Immature natural killer cell (primary cell): ENCODE measurements at regions not wholly inside any gene's neighbourhood (a gene's known extent, or its start where the extent isn't known, plus 50 kb on each side); places are given as distances from the start of the nearest gene placed in this dataset.
"Not testable (repeated sequence)": the region's sequence is repeated elsewhere in the genome, so short reads cannot be mapped to it uniquely, and the experiment has no call there.

Experiments used
- DNase-seq, 3 donors: peaks; one replicate each; pipeline ENCODE4 v3.0.0; 2022; ENCODE audit warnings: mixed read lengths in 1 of 3
- H3K27ac Mint-ChIP-seq, 6 donors: one replicate each; pipeline ENCODE4 v1.8.0; 2020; ENCODE audit warnings: mixed read lengths in 6 of 6, mild to moderate bottlenecking in 5 of 6, inconsistent platforms in 4 of 6, moderate library complexity in 3 of 6
- H3K27me3 Mint-ChIP-seq, 3 donors: one replicate each; pipeline ENCODE4 v1.8.0; 2020 to 2021; ENCODE audit warnings: low read depth in 3 of 3, mild to moderate bottlenecking in 3 of 3, mixed read lengths in 3 of 3, moderate library complexity in 3 of 3, inconsistent platforms in 1 of 3
- H3K36me3 Mint-ChIP-seq, 3 donors: one replicate each; pipeline ENCODE4 v1.8.0; 2020; ENCODE audit warnings: mixed read lengths in 3 of 3, inconsistent platforms in 2 of 3, mild to moderate bottlenecking in 2 of 3
- H3K4me1 Mint-ChIP-seq, 2 donors: one replicate each; pipeline ENCODE4 v1.8.0; 2020; ENCODE audit warnings: inconsistent platforms in 2 of 2, mild to moderate bottlenecking in 2 of 2, mixed read lengths in 2 of 2, moderate library complexity in 1 of 2
- H3K4me3 Mint-ChIP-seq, 5 donors: one replicate each; pipeline ENCODE4 v1.8.0; 2020; ENCODE audit warnings: mild to moderate bottlenecking in 5 of 5, mixed read lengths in 5 of 5, inconsistent platforms in 3 of 5, moderate library complexity in 3 of 5
- H3K9me3 Mint-ChIP-seq, 6 donors: one replicate each; pipeline ENCODE4 v1.8.0; 2020; ENCODE audit warnings: mild to moderate bottlenecking in 6 of 6, mixed read lengths in 6 of 6, inconsistent platforms in 4 of 6, moderate library complexity in 3 of 6

GRCh38 chr12:105464406-105464805 is 133.9 kb downstream of the C12orf75 start:
- Mint-ChIP-seq H3K4me3 (no peak overlapping the region), H3K27ac (no peak overlapping the region), H3K36me3 (no peaks in the 10 kb centered on the region), H3K9me3 (no peaks in the 10 kb centered on the region), H3K4me1 (no peaks in the 10 kb centered on the region), H3K27me3 (peaks cover 0 to 11% (median 1%) of the 10 kb centered on the region in 3 donors)
- no peak for DNase-seq

DNA sequence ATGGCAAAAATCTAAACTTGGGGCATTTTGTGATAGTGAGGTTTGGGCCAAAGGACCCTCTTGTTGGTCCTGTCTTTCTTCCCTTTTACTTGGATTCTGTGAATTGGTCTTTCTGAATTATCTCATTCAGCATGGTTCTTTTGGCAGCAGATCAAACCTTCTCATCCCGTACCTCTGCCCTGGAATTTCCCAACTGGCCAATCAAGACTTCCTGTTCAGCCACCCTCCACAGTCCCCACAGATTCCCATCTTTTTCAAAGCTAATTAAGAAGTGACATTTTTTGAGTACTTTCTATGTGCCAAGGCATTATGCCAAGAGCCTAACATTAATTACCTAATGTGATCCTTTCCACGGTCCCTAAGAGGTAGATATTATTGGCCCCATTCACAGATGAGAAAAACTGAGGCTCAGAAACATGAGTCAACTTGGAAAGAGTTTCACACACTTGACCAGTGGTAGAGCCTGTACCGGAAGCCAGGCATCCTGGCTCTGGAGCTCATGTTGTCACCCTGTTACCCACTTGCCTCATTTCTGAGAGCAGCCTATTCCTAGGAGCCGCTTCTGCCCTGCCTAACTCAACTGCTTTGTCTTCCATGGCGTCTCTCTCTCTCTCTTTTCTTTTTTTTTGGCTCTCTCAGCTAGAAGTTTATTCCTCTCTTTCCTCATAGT is 135.9 kb downstream of the C12orf75 start:
- no peak for DNase-seq
- no peaks in the 10 kb centered on the region for H3K9me3 Mint-ChIP-seq
- H3K36me3 Mint-ChIP-seq: no peaks in the 10 kb centered on the region
- no peak overlapping the region for H3K27ac Mint-ChIP-seq
- H3K4me1 Mint-ChIP-seq: no peaks in the 10 kb centered on the region
- H3K4me3 Mint-ChIP-seq: no peak overlapping the region
- H3K27me3 Mint-ChIP-seq: peaks cover 0 to 11% (median 1%) of the 10 kb centered on the region in 3 donors

- no peak overlapping the region for H3K4me3 Mint-ChIP-seq
- no peak overlapping the region for H3K27ac Mint-ChIP-seq
- H3K27me3 Mint-ChIP-seq: peaks cover 0 to 11% (median 1%) of the 10 kb centered on the region in 3 donors
- H3K9me3 Mint-ChIP-seq: no peaks in the 10 kb centered on the region
- H3K4me1 Mint-ChIP-seq: no peaks in the 10 kb centered on the region
- DNase-seq: no peak
- no peaks in the 10 kb centered on the region for H3K36me3 Mint-ChIP-seq
Measured at GRCh38 chr12:105466901-105467598, 136.6 kb downstream of the C12orf75 start.

DNA sequence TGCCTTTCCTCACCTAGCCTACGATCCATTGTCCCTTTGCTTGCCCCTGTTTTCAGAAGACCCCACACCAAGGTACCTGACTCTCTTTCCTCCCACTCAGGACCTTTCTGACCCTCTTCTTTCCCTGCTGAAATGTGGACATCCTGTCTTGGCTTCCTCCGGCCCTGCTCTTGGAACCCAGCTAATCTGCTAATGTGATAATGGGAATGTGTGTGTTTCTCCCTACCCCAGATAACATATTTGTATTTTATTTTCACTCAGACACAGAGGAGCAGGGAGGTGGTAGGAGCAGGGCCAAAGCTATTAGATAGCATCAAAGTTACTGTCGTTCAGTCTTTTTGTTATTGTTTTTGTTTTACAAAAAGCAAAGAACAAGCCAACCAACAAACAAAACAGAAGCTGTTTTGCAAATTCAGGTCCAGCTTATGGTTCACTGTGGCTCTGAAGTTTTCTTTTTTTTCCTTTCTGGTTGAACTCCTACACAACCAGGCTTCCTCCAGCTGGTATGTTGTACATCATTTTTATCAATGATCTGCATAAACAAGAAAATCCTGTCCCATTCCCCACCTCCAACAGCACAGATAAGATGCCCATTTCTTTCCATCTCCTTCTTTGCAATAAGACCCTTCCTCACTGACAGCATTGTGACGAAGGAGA is 137.3 kb downstream of the C12orf75 start:
- no peaks in the 10 kb centered on the region for H3K36me3 Mint-ChIP-seq
- no peak overlapping the region for H3K4me3 Mint-ChIP-seq
- peaks cover 0 to 11% (median 0%) of the 10 kb centered on the region in 3 donors for H3K27me3 Mint-ChIP-seq
- H3K27ac Mint-ChIP-seq: no peak overlapping the region
- no peak for DNase-seq
- H3K4me1 Mint-ChIP-seq: no peaks in the 10 kb centered on the region
- H3K9me3 Mint-ChIP-seq: no peaks in the 10 kb centered on the region

GRCh38 chr12:105468464-105468863 is 138.0 kb downstream of the C12orf75 start:
- H3K9me3 Mint-ChIP-seq: no peaks in the 10 kb centered on the region
- no peak overlapping the region for H3K4me3 Mint-ChIP-seq
- H3K27me3 Mint-ChIP-seq: peaks cover 0 to 11% (median 0%) of the 10 kb centered on the region in 3 donors

GRCh38 chr12:105469211-105469610 is 138.7 kb downstream of the C12orf75 start:
- Mint-ChIP-seq H3K4me1 (no peaks in the 10 kb centered on the region), H3K36me3 (no peaks in the 10 kb centered on the region), H3K27ac (no peak overlapping the region), H3K9me3 (no peaks in the 10 kb centered on the region), H3K4me3 (no peak overlapping the region), H3K27me3 (peaks cover 0 to 9% (median 0%) of the 10 kb centered on the region in 3 donors)
- no peak for DNase-seq

More at GRCh38 chr12:105468464-105468863, 138.0 kb downstream of the C12orf75 start:
- no peak for DNase-seq
- no peaks in the 10 kb centered on the region for H3K4me1 Mint-ChIP-seq
- H3K27ac Mint-ChIP-seq: no peak overlapping the region
- H3K36me3 Mint-ChIP-seq: no peaks in the 10 kb centered on the region

DNA sequence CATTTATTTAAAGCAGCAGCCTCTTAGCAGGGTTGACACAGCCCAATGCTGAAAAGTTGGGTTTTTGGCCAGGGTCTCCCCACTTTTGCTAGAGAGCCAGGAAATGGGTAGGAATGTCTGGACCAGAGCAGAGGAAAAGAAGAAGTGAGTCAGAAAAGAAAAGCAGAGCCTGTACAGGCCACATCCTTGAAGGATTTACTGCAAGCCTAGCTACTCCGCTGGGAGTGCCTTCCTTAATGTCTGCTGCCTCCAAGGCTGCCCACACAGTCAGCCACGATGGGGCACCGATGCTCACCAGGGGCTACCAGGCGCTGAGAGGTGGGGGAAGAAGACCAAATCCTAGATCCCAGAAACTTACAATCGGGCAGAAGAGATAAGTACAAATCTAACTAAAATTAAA is 139.2 kb downstream of the C12orf75 start:
- Mint-ChIP-seq H3K27ac (no peak overlapping the region), H3K36me3 (no peaks in the 10 kb centered on the region)

GRCh38 chr12:105470102-105470501 is 139.6 kb downstream of the C12orf75 start:
- H3K27me3 Mint-ChIP-seq: peaks cover 0 to 9% (median 0%) of the 10 kb centered on the region in 3 donors
- H3K36me3 Mint-ChIP-seq: no peaks in the 10 kb centered on the region
- DNase-seq: no peak
- no peak overlapping the region for H3K27ac Mint-ChIP-seq
- no peak overlapping the region for H3K4me3 Mint-ChIP-seq
- H3K9me3 Mint-ChIP-seq: no peaks in the 10 kb centered on the region
- no peaks in the 10 kb centered on the region for H3K4me1 Mint-ChIP-seq

More for the DNA sequence above, 139.2 kb downstream of the C12orf75 start:
- Mint-ChIP-seq H3K9me3 (no peaks in the 10 kb centered on the region), H3K27me3 (peaks cover 0 to 9% (median 0%) of the 10 kb centered on the region in 3 donors), H3K4me3 (no peak overlapping the region), H3K4me1 (no peaks in the 10 kb centered on the region)
- DNase-seq: no peak

DNA sequence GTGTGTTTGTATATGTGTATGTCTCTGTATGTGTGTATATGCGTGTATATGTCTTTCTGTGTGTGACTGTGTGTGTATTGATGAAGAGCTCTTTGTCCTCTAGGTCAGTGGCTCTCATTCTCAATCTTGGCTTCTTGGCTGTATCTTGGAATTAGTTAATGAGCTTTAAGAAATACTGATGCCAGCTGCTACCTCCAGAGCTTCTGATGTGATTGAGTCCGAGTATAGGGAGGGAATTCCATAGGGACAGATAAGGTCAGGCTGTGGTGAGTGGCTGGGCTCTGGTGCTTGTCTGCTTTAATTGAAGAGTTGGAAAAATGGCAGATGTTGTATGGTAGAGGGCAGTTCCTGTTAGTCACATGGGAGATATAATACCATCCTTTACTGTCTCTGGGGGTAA is 140.1 kb downstream of the C12orf75 start:
- no peaks in the 10 kb centered on the region for H3K4me1 Mint-ChIP-seq
- H3K36me3 Mint-ChIP-seq: no peaks in the 10 kb centered on the region
- H3K9me3 Mint-ChIP-seq: no peaks in the 10 kb centered on the region

GRCh38 chr12:105474672-105475071 is 144.2 kb downstream of the C12orf75 start:
- Mint-ChIP-seq H3K27ac (no peak overlapping the region), H3K4me1 (no peaks in the 10 kb centered on the region), H3K36me3 (no peaks in the 10 kb centered on the region), H3K27me3 (peaks cover 0 to 1% (median 0%) of the 10 kb centered on the region in 3 donors), H3K9me3 (no peaks in the 10 kb centered on the region), H3K4me3 (no peak overlapping the region)
- no peak for DNase-seq

More for the DNA sequence above, 140.1 kb downstream of the C12orf75 start:
- Mint-ChIP-seq H3K27ac (no peak overlapping the region), H3K27me3 (peaks cover 0 to 9% (median under 1%) of the 10 kb centered on the region in 3 donors), H3K4me3 (no peak overlapping the region)
- DNase-seq: no peak

DNA sequence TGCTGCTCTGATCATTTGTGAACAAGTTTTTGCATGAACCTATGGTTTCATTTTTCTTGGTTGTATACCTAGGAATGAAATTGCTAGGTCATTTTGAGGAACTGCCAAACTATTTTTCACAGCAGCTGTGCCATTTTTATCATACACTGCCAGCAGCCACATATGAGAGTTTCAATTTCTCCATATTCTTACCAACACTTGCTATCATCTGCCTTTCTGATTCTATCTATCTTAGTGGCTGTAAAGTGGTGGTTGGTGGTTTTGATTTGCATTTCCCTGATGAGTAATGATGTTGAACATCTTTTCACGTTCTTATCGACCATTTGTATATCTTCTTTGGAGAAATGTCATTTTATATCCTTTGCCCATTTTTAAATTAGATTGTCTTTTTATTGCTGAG is 146.1 kb downstream of the C12orf75 start:
- no peaks in the 10 kb centered on the region for H3K9me3 Mint-ChIP-seq
- DNase-seq: no peak
- H3K27ac Mint-ChIP-seq: no peak overlapping the region
- H3K27me3 Mint-ChIP-seq: peaks cover 0 to 1% (median 0%) of the 10 kb centered on the region in 3 donors
- H3K36me3 Mint-ChIP-seq: no peaks in the 10 kb centered on the region
- no peak overlapping the region for H3K4me3 Mint-ChIP-seq
- no peaks in the 10 kb centered on the region for H3K4me1 Mint-ChIP-seq

DNA sequence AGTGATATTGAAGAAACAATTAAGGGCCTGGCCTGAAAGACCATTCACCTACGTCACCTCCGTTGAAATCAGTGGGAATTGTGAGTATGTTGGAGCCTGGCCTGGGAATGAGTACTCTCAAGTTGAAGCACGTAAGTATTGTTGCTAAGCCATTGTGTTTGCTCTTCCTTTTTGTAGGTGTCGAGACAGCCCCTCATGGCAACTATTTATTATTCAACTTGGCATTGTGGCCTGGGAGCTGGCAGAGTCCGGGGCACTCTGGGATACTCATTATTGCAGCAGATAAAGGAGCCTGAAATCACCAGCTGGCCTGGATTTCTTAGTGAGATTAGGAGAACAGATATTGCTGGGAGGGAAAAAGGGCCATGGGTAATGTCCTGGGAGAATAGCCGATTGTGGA is 147.4 kb downstream of the C12orf75 start:
- Mint-ChIP-seq H3K27me3 (peaks cover 0 to 1% (median 0%) of the 10 kb centered on the region in 3 donors), H3K4me3 (no peak overlapping the region), H3K36me3 (no peaks in the 10 kb centered on the region), H3K9me3 (no peaks in the 10 kb centered on the region), H3K27ac (no peak overlapping the region), H3K4me1 (no peaks in the 10 kb centered on the region)
- no peak for DNase-seq

GRCh38 chr12:105478788-105479187 is 148.3 kb downstream of the C12orf75 start:
- not testable (repeated sequence) for H3K27ac Mint-ChIP-seq, H3K9me3 Mint-ChIP-seq, H3K27me3 Mint-ChIP-seq, H3K4me1 Mint-ChIP-seq, H3K36me3 Mint-ChIP-seq, DNase-seq, H3K4me3 Mint-ChIP-seq

- H3K27me3 Mint-ChIP-seq: peaks cover 0 to 1% (median 0%) of the 10 kb centered on the region in 3 donors
- DNase-seq: no peak
- no peak overlapping the region for H3K27ac Mint-ChIP-seq
- no peaks in the 10 kb centered on the region for H3K9me3 Mint-ChIP-seq
- no peak overlapping the region for H3K4me3 Mint-ChIP-seq
- H3K36me3 Mint-ChIP-seq: no peaks in the 10 kb centered on the region
- H3K4me1 Mint-ChIP-seq: no peaks in the 10 kb centered on the region
Measured at GRCh38 chr12:105479710-105480109, 149.2 kb downstream of the C12orf75 start.
